Kidney glomerular epithelial cell (primary cell): ENCODE measurements at regions not wholly inside any gene's neighbourhood (a gene's known extent, or its start where the extent isn't known, plus 50 kb on each side); places are given as distances from the start of the nearest gene placed in this dataset.
"Not testable (repeated sequence)": the region's sequence is repeated elsewhere in the genome, so short reads cannot be mapped to it uniquely, and the experiment has no call there.

Experiments used
- DNase-seq: peaks from one replicate; lab custom pipeline; 2025; lab: John Stamatoyannopoulos, UW

- no peak for DNase-seq
Observed at GRCh38 chr16:63922560-63922959, 1199.3 kb downstream of the CDH11 start.

GRCh38 chr16:63921737-63922295, 1200.0 kb downstream of the CDH11 start:
- no peak for DNase-seq

- DNase-seq = no peak
Observed at GRCh38 chr16:63913290-63913689, 1208.6 kb downstream of the CDH11 start.

GRCh38 chr16:63907251-63907650, 1214.6 kb downstream of the CDH11 start:
- DNase-seq = no peak

- no peak for DNase-seq
Observed at GRCh38 chr16:63904930-63905329, 1216.9 kb downstream of the CDH11 start.

GRCh38 chr16:63904182-63904581, 1217.7 kb downstream of the CDH11 start:
- DNase-seq = no peak

- no peak for DNase-seq
Observed at GRCh38 chr16:63896383-63897109, 1225.3 kb downstream of the CDH11 start.

GRCh38 chr16:63890723-63891122, 1231.1 kb downstream of the CDH11 start:
- no peak for DNase-seq

- DNase-seq = peak; percentile 38
Observed at GRCh38 chr16:63890081-63890480, 1231.8 kb downstream of the CDH11 start.

GRCh38 chr16:63883091-63883490, 1238.8 kb downstream of the CDH11 start:
- DNase-seq = no peak

- DNase-seq = no peak
Observed at GRCh38 chr16:63882576-63882975, 1239.3 kb downstream of the CDH11 start.

GRCh38 chr16:63880948-63881347, 1240.9 kb downstream of the CDH11 start:
- DNase-seq = no peak

GRCh38 chr16:63877401-63877800, 1244.5 kb downstream of the CDH11 start:
- DNase-seq = no peak

GRCh38 chr16:63876103-63876502, 1245.8 kb downstream of the CDH11 start:
- no peak for DNase-seq

GRCh38 chr16:63860700-63861099, 1261.2 kb downstream of the CDH11 start:
- not testable (repeated sequence) for DNase-seq

GRCh38 chr16:63856537-63856936, 1265.3 kb downstream of the CDH11 start:
- DNase-seq = no peak

GRCh38 chr16:63850979-63851378, 1270.9 kb downstream of the CDH11 start:
- no peak for DNase-seq

GRCh38 chr16:63841271-63841670, 1280.6 kb downstream of the CDH11 start:
- DNase-seq = no peak

GRCh38 chr16:63830061-63830460, 1291.8 kb downstream of the CDH11 start:
- DNase-seq = no peak

- DNase-seq = no peak
Observed at GRCh38 chr16:63822818-63823217, 1299.0 kb downstream of the CDH11 start.

- no peak for DNase-seq
Observed at GRCh38 chr16:63816276-63816675, 1305.6 kb downstream of the CDH11 start.

- no peak for DNase-seq
Observed at GRCh38 chr16:63813862-63814261, 1308.0 kb downstream of the CDH11 start.

- DNase-seq = no peak
Observed at GRCh38 chr16:63808730-63809129, 1313.1 kb downstream of the CDH11 start.
